SHP77 treated with DMSO at 0.1 percent for 48 hours (cell line): ENCODE measurements at regions not wholly inside any gene's neighbourhood (a gene's known extent, or its start where the extent isn't known, plus 50 kb on each side); places are given as distances from the start of the nearest gene placed in this dataset.

Source experiments
- DNase-seq: peaks from one replicate; lab custom pipeline; 2025; lab: John Stamatoyannopoulos, UW

GRCh38 chr3:177512945-177513814 is 315.9 kb upstream of the TBL1XR1 start:
- no peak for DNase-seq

GRCh38 chr3:177513815-177514610 is 316.7 kb upstream of the TBL1XR1 start:
- no peak for DNase-seq

DNA sequence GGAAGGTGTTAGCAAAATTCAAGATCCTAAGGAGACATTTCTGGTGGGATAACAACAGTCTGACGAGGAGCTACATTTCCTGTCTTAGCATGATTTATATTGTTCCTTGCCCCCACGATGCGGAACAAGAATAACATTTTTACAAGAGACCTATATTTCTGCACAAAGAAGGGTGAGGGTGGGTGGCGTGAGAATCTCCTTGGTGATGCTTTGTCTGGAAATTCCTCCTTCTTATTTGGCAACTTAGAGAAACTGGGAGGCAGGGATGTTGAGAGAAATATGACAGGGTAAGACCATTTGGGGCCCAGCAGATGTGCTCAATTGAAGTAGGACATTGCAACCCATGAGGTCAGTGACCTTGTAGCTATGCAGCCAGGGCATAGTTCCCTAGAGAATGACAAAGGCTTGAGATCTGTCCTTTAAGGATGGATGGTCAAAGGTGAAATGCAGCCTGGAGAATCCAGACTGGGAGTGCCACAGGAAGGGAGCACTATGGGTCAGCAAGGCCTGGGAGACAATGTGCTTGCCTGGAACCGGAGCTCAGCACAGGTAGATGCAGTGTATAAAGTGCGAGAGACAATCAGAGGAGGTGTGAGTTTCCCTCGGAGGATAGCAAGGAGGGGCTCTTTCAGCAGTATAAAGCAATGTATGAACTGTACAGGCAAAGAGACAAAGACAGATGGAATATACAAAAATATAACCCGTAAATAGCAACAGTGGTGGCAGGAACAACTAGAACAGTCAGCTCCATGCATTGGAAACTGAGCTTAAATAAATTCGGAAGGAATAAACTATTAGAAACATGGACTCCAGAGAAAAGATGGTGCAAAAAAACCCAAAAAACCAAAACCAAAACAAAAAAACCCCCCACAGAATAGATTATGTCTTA is 317.6 kb upstream of the TBL1XR1 start:
- DNase-seq: no peak

DNA sequence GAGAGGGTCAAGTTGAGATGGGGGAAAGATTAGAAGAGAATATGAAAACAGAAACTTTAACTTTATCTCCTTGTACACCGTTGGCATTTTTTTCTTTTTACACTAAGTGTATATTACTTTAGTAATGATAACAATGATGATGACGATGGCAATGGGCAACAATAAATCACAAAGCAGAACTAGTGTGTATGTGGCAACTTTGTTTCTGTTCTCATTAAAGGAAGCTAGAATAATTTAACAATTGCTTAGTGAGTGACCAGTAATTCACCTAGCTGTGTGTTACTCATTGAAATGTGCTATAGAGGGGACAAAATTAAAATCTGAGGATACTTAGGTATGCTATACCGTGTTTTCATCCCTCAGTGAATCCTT is 318.5 kb upstream of the TBL1XR1 start:
- DNase-seq: no peak

DNA sequence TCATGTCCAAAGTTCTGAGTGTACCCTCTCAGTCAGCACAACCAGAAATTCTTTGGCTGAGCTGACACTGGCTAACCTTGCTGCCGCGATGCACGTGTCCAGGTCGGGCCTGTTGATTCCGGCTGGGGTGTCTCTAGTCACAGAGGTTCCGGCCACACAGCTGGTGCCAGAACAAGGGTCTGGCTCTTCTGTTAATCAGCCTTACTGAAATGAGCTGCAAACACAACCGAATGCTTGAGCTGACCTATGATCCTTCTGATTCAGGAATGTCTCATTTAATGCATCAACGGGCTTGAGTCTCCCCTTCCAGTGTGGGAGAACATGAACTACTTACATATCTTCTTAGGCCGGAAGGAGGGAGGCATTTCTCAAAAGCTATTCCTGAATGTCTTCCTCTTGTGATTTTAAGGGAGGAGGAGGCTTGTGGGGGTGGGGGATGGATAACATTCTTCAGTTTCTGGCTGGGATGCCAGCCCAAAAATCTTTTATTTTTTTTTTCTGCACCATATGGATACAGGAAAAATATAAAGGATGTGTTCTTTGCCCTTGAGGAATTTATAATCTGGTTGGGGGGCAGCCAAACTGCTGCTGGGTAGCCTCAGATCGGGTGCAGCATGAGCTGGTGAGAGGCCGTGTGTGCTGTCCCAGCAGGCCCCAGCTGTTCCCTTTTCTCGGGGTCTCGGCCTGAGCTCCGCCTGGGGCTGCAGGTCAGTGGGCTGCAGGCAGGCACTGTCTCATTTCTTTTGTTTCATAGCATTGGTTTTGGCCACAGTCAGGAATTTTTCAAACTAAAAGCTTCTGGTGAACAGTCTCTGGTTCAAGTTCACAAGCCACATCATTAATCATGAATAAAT is 319.1 kb upstream of the TBL1XR1 start:
- DNase-seq: no peak

DNA sequence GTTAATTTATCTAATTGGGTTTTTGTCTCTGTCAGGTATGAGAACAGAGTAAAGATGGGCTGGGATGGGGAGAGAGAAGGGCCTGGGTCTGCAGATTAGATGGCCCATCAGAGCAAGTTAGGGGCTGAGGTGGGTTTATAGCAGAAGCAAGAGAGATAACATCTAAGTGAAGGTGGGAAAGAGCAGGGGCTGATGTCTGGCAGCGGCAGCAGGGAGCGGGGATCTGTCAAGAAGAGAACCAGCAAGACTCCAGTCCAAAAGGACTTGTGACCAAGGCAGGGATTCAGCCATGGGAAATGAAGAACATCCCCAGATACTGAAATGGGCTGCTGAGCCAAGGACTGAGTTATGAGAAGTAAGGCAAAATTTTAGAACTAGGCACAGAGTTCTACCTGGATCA is 320.6 kb upstream of the TBL1XR1 start:
- DNase-seq: no peak

- no peak for DNase-seq
These were observed 322.3 kb upstream of the TBL1XR1 start for GRCh38 chr3:177519588-177519987.

GRCh38 chr3:177521305-177521704 is 324.0 kb upstream of the TBL1XR1 start:
- DNase-seq: no peak

GRCh38 chr3:177522051-177522450 is 324.8 kb upstream of the TBL1XR1 start:
- no peak for DNase-seq

- no peak for DNase-seq
These were observed 325.9 kb upstream of the TBL1XR1 start for GRCh38 chr3:177523067-177523675.

DNA sequence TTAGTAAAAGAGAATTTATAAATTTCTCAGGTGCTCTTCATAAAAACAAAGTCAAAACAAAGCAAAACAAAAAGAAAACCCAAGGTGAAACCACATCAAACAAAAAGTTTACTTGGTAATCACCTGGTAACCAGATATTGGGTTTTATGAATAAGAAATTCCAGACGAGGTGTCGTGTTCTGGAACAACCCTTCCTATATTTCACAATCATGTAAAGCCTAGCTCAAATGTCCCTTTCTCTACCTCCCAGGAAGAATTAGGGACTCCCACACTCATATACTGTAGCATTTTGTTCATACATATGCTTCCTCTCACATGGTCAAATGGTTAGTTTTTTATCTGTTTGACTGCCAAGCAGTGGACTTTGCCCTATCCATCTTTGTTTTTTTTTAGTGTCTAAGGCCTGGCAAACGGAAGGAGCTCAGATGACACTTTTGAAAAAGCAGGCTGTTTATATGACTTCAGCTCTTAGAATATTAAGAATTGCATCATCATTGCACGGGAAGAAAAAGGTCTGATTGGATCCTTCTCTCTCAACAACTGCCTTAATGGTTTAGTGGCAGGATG is 326.7 kb upstream of the TBL1XR1 start:
- no peak for DNase-seq

- no peak for DNase-seq
These were observed 327.5 kb upstream of the TBL1XR1 start for GRCh38 chr3:177524742-177525141.

GRCh38 chr3:177525414-177525813 is 328.1 kb upstream of the TBL1XR1 start:
- no peak for DNase-seq

DNA sequence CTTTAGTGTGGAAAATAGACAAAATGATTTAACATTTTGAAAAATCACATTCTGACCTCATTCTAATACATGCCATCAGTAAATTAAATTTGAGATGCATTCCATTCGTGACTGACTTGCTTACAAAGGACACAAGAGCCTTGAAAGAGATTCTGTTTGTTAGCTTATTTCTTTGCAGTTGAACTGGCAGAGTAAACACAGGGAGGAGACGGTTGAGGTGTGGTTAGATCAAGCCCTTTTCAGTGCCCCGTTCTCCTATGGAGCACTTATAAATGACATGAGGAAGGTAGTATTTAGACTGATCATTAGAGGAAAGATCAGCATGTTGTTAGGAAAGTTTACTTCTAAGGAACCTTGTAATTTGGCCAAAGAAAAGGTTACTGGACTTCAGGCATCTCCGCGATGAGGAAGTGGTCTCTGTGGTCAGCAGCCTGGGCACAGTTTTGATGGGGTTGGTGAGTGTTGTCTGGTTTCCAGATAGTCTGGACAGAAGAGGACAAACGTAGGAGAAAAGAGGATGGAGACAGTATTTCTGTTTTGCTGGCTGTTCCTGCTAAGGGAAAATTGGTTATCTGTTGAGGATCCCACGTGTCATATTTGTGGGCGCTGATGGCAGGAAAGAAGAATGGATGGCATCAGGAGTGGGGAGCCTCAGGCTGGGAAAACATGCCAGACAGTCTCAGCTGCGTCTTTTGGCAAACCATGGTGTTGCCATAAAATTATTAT is 328.9 kb upstream of the TBL1XR1 start:
- DNase-seq: no peak

DNA sequence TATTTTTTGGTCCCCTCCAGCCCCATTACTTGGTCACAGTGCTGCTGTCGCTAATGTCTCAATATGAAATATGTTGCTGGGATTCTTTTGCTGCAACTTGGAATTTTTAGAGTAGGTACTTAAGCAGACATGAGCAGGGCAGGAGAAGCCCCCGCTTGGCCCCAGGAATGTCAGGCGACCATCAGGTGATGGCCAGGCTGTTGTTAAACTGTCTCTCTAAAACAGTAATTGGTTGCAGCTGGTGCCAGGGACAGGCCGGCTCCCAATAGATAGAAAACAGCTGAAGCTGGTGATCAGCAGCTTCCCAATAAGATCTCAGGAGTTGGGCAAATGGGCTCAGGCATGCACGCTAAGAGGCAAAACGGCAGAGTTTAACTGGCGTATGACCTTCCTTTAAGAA is 329.9 kb upstream of the TBL1XR1 start:
- DNase-seq: no peak

DNA sequence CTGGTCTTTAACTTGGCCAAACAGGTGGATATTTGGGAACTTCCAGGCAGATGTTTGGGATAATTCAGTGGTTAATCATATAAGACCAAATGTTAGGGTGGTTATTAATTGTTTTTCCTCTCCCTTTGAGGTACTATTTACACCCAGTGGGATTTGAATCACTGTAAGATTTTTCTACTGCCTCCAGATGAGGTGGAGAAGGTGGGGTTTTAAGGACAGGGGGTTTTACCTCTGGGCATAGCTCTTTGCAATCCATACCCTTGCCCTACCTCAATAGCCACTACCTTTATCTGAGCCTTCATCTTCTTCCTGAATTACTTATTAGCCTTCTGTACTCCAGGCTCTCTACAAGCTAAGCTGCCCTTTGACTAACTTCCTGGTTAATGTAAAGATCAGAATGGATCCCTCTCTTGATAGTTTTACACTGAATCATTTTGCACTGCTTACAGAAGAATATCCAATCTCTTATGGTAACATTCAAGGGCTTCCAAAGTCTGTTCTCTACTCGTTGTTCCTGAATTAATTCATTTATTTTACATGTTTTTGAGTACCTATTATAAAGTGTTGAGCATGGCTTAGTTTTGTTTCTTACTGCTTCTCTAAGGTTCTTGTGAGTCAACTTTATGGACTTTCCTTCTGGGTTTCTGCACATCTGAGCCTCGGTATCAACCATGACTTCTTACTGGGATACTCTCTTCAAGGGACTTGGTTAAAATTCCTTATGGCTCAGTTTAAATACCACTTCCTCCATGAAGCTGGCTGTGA is 331.2 kb upstream of the TBL1XR1 start:
- no peak for DNase-seq

- no peak for DNase-seq
These were observed 331.8 kb upstream of the TBL1XR1 start for GRCh38 chr3:177529071-177529550.

DNA sequence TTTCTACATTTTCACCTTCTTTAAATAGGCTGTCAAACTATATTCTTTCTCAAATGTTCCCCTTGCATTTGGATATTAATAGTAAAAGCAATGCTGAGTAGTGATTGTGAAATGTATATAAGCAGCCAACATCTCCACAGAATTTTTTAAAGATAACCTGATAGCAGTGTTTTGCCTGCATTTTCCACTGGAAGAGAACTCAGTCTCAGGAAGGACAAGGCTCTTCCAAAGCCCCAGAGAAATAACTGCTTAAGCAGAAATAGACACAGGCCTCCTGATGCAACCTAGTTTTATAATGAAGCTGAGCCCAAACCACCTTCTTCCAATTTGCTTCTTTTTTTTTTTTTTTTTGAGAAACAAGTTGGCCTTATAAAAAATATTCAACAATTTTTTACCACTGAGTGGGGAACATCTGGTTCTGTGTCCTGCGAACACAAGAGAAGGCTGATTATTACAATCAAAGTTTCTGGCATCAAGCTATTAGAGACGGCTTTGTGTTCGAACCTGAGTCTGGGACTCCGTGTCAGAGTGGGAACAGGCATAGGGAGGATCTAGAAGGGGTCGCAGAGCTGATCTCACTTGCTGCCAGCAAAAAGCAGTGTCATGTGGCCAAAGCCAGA is 332.5 kb upstream of the TBL1XR1 start:
- no peak for DNase-seq
